Neural crest cell (in vitro differentiated cells): ENCODE measurements at regions not wholly inside any gene's neighbourhood (a gene's known extent, or its start where the extent isn't known, plus 50 kb on each side); places are given as distances from the start of the nearest gene placed in this dataset.

Experiments used
- DNase-seq: peaks from one replicate; pipeline ENCODE4 v3.0.0; 2021; ENCODE audit warnings: low read depth, mixed read lengths, low spot score
- H3K27ac Mint-ChIP-seq: one replicate; pipeline ENCODE4 v1.8.0; 2021; ENCODE audit warnings: mild to moderate bottlenecking, mixed read lengths; ENCODE audit not compliant: unreplicated experiment
- H3K27me3 Mint-ChIP-seq: 2 replicates; pipeline ENCODE4 v1.8.0; 2021; ENCODE audit warnings: low read depth, mild to moderate bottlenecking, mixed read lengths
- H3K36me3 Mint-ChIP-seq: 2 replicates; pipeline ENCODE4 v1.8.0; 2021; ENCODE audit warnings: low read depth, mild to moderate bottlenecking, mixed read lengths
- H3K4me1 Mint-ChIP-seq: 2 replicates; pipeline ENCODE4 v1.8.0; 2021; ENCODE audit warnings: mixed read lengths
- H3K4me3 Mint-ChIP-seq: one replicate; pipeline ENCODE4 v1.8.0; 2021; ENCODE audit warnings: mild to moderate bottlenecking, mixed read lengths
- H3K9me3 Mint-ChIP-seq: 2 replicates; pipeline ENCODE4 v1.8.0; 2021; ENCODE audit warnings: mixed read lengths
- TF ChIP-seq, protein P1 (sequence below): fragments of 200-600 bp; sonication (generic); conservative IDR thresholded peaks from 2 replicates; pipeline ENCODE4 v1.5.0; 2021; ENCODE audit warnings: antibody characterized with exemption, mild to moderate bottlenecking

DNA sequence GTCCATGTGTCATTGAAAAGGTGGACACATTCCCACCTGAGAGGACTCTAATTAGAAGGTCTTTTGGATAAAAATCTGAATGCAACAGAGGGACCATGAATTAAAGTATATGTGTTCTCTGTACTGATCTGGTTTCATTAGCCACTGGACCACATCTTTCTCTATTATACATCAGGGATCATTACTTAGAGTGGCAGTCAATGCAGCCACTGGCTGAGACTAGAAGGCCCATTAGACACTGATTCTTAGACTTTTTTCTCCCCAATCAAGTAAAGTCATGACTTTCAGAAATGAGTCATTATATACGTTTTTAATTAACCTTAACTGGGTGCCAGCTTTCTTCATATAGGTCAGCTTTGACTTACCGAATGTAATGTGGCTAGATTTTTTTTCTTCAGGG is 550.8 kb upstream of the CFAP20DC start:
- Mint-ChIP-seq H3K4me1 (no peaks in the 10 kb centered on the region), H3K9me3 (peaks cover 2% of the 10 kb centered on the region), H3K27ac (no peak overlapping the region), H3K4me3 (no peak overlapping the region), H3K36me3 (no peaks in the 10 kb centered on the region), H3K27me3 (no peaks in the 10 kb centered on the region)
- TF ChIP-seq, protein P1, sequence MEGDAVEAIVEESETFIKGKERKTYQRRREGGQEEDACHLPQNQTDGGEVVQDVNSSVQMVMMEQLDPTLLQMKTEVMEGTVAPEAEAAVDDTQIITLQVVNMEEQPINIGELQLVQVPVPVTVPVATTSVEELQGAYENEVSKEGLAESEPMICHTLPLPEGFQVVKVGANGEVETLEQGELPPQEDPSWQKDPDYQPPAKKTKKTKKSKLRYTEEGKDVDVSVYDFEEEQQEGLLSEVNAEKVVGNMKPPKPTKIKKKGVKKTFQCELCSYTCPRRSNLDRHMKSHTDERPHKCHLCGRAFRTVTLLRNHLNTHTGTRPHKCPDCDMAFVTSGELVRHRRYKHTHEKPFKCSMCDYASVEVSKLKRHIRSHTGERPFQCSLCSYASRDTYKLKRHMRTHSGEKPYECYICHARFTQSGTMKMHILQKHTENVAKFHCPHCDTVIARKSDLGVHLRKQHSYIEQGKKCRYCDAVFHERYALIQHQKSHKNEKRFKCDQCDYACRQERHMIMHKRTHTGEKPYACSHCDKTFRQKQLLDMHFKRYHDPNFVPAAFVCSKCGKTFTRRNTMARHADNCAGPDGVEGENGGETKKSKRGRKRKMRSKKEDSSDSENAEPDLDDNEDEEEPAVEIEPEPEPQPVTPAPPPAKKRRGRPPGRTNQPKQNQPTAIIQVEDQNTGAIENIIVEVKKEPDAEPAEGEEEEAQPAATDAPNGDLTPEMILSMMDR, result no peak
- no peak for DNase-seq

DNA sequence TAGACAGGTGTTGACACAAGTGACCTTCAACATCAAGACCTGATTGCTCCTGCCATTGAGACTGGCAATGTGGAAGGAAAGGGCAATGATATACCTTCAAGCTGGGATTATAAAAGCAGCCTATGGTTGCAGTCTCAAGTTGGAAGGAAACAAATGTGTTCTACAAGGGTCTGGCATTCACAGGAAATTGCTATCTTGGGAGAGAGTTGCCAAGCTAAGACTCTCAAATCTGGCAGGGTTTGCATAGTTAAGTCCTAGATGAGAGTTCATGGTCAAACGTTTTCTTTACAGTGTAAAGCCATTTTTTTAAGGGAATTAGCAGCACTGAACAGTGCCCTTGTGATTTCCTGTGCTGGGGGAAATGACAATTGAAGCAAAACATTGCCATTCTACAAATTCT is 546.9 kb upstream of the CFAP20DC start:
- H3K9me3 Mint-ChIP-seq, result peaks cover 5% of the 10 kb centered on the region
- no peak for DNase-seq
- no peaks in the 10 kb centered on the region for H3K36me3 Mint-ChIP-seq
- no peaks in the 10 kb centered on the region for H3K27me3 Mint-ChIP-seq
- TF ChIP-seq, protein P1, result no peak
- no peaks in the 10 kb centered on the region for H3K4me1 Mint-ChIP-seq
- no peak overlapping the region for H3K27ac Mint-ChIP-seq
- no peak overlapping the region for H3K4me3 Mint-ChIP-seq

DNA sequence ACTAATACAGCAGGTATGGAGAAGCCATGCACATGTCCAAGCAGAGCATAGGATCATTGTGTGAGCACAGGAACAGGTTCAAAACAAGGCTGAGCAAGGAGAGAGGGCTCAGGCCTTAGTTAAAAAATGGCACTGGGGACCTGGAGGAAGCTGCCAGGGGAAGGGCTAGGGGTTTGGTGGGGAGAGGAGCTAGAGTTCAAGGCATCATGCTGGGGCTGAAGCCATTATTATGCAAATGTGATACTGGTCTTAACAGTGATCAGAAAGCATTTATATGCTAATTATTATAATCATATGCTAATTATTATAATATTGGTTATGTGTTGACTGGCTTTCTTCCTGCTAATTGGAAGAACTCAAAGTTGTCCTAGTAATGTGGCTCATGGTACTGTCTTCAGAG is 546.0 kb upstream of the CFAP20DC start:
- DNase-seq, result no peak

DNA sequence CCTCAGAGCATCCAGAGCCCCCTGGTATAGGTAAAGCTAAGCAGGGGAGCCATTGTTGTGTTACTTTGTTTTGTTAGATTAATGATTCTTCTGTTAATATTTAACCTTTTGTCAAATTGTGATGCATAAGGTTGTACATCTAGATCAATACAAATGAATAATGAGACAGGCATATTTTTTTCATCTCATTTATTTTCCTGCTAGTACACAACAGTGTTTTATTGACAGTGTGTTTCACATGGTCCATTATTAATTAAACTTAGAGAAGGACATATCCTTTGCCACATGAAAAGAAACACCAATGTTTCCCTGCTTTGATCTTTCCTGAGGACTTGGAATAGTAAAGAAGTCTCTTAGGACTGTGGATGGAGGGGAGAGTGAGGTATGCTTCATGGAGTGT is 543.6 kb upstream of the CFAP20DC start:
- Mint-ChIP-seq H3K27ac (no peak overlapping the region), H3K4me1 (no peaks in the 10 kb centered on the region), H3K4me3 (no peak overlapping the region)

More for the DNA sequence above, 546.0 kb upstream of the CFAP20DC start:
- Mint-ChIP-seq H3K27me3 (no peaks in the 10 kb centered on the region), H3K4me3 (no peak overlapping the region), H3K4me1 (no peaks in the 10 kb centered on the region), H3K36me3 (no peaks in the 10 kb centered on the region), H3K9me3 (peaks cover 5% of the 10 kb centered on the region), H3K27ac (no peak overlapping the region)
- TF ChIP-seq, protein P1, result no peak

DNA sequence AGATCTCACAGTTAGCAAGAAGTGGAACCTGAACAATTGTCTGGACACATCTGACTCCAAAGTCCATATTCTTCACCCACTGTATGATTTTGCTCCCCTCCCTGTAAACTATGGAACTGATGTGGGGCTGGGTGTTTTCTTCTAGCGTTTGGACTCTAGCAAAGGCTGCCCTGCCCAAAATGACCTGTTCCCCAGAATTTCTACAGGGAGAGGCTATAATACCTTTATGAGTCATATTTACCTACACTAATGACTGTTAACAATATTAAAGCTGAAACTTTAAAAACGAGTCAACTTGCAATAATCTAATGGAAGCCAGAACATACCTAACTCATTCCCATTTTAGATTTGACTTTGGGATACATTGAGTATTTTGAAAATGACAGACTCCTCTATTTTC is 531.2 kb upstream of the CFAP20DC start:
- Mint-ChIP-seq H3K36me3 (no peaks in the 10 kb centered on the region), H3K27me3 (no peaks in the 10 kb centered on the region), H3K4me3 (no peak overlapping the region), H3K27ac (no peak overlapping the region), H3K9me3 (peaks cover 4% of the 10 kb centered on the region), H3K4me1 (no peaks in the 10 kb centered on the region)
- no peak for DNase-seq
- TF ChIP-seq, protein P1, result no peak

More for the DNA sequence above, 543.6 kb upstream of the CFAP20DC start:
- no peak for DNase-seq
- Mint-ChIP-seq H3K9me3 (peaks cover 5% of the 10 kb centered on the region), H3K27me3 (no peaks in the 10 kb centered on the region), H3K36me3 (no peaks in the 10 kb centered on the region)
- TF ChIP-seq, protein P1, result no peak

DNA sequence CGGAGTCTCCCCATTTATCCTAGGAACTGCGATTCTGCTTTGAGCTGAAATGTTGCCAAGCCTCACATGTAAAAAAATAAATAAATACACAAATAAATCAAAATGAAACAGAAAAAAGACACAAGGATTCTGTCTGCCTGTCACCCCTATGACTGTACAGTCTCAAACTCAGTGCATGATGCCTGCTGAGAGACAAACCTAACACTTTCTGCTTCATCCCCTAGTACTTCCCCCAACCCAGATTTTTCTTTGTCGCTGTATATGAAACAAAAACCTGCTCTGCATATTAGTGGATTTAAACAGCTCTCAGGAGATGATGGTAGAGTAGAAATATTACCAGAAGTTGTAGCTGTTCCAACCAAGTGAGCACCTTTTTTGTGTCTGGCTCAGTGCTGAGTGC is 530.7 kb upstream of the CFAP20DC start:
- Mint-ChIP-seq H3K36me3 (no peaks in the 10 kb centered on the region), H3K4me3 (no peak overlapping the region), H3K9me3 (peaks cover 3% of the 10 kb centered on the region), H3K27ac (no peak overlapping the region), H3K4me1 (no peaks in the 10 kb centered on the region), H3K27me3 (no peaks in the 10 kb centered on the region)
- DNase-seq, result no peak
- TF ChIP-seq, protein P1, result no peak
